Glomerular endothelial cell (primary cell): ENCODE measurements at regions not wholly inside any gene's neighbourhood (a gene's known extent, or its start where the extent isn't known, plus 50 kb on each side); places are given as distances from the start of the nearest gene placed in this dataset.
"Not testable (repeated sequence)": the region's sequence is repeated elsewhere in the genome, so short reads cannot be mapped to it uniquely, and the experiment has no call there.

Source experiments
- DNase-seq: peaks from one replicate; pipeline ENCODE4 v3.0.0-alpha.2; 2011; ENCODE audit warnings: low read depth, low spot score; ENCODE audit errors: extremely low read depth

- no peak for DNase-seq
Observed at GRCh38 chr11:19419808-19420207, 179.1 kb upstream of the E2F8 start.

DNA sequence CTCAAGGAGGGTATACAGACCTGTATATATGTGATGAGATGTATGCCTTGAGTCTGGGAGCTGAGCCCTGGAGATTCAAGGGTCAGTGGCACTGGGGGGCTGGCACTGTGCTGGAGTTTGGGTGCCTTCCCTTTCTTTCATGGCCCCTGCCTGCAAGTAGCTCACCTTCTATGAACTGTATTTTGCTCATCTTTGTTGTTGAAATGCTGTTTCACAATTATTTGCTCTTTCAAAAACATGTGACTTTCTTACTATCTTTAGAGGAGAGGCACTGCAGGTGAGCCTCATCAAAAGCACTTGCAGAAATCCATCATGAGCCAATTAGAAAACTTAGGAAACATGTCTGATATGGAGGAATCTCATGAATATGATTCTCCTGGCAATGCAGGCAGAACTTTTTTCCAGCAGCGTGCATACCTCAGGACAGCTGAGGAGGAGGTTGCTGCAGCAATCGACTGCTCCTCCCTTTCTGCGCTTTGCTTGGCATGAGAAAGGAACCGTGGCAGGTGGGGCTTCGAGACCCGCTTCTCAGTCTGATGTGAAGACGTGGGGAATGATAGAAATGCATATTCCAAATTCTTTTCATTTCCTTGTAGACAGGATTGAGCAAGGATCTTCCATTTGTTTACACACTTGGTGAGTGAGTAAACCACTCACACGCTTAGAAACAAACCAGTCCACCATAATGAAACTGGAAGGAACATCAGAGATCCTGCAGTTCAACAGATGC, 178.4 kb upstream of the E2F8 start:
- no peak for DNase-seq

GRCh38 chr11:19418221-19418620, 177.5 kb upstream of the E2F8 start:
- DNase-seq: no peak

GRCh38 chr11:19412070-19412469, 171.3 kb upstream of the E2F8 start:
- DNase-seq: not testable (repeated sequence)

DNA sequence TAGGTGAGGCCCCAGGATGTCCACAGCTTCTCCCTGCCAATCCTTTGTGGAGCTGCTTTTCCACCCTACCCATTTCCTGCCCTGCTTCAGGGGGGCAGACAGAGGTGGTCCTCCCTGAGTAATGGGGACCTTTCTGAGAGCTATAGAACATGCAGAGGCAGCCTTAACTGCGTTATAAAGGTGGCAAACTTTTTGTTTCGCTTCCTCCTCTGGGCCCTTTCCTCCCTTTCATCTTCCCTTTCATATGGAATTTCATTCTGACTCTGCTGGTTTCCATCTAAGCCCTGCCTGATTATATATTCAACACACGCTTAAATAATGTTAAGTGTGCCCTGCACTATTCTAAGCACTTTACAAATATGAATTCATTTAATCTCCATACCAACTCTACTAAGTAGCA, 169.3 kb upstream of the E2F8 start:
- no peak for DNase-seq

- DNase-seq: no peak
Observed at GRCh38 chr11:19409307-19409706, 168.6 kb upstream of the E2F8 start.

DNA sequence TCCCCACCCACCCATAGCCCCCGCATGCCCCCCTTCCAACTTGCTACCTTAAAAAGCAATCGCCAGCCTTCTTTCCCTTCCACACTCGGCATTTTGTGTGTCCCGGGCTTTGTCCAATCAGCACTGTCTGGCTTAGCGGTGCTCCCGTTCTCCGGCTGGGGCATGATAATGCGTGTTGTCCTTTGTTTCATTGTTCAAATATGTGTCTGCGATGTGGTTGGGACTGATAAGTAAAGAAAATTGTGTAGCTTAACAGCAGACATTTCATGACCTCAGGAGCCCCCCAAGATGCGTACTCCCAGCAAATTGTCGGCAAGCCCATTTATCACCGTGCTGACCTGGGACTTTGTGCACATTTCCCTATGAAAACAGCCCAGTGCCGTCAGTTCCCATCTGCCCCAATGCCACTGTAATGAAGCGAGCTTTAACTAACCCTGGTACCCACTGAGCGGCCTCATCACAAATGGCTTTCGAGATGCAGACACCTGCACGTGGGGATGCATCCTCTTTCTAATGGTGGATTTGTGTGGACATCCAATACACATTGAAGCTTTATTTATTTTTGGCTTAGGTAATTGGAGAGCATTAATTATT, 167.0 kb upstream of the E2F8 start:
- DNase-seq: no peak

GRCh38 chr11:19405966-19406365, 165.2 kb upstream of the E2F8 start:
- no peak for DNase-seq

- DNase-seq: no peak
Observed at GRCh38 chr11:19404787-19405186, 164.0 kb upstream of the E2F8 start.

DNA sequence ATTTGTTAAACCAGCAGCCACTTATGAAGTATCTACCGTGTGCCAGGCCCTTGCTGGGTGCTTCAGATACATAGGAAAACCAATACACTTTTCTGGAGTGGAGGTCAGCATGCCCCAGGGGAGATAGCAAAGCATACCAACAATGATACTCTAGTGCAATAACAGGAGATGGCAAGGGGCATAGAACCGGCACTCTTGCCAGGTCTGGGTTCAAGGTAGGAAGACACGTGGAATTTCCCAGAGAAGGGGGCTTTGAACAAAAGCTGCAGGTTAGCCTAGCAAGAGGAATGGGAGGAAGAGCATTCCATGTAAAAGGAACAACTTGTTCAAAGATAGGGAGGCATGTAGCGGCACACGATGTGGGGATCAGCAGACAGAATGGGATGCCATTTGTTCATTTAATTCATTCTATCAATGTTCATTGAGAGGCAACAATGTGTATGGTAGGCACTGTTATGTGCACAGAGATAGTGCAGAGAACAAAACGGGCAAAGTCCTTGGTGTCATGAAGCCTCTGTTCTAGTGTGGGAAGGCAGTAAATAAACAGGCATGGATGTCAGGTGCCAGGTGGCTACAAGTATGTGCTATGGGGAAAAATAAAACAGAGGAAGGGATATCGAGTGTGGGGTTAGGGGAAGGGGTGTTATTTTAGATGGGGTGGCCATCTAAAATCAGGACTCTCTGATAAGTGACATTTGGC, 162.6 kb upstream of the E2F8 start:
- no peak for DNase-seq

DNA sequence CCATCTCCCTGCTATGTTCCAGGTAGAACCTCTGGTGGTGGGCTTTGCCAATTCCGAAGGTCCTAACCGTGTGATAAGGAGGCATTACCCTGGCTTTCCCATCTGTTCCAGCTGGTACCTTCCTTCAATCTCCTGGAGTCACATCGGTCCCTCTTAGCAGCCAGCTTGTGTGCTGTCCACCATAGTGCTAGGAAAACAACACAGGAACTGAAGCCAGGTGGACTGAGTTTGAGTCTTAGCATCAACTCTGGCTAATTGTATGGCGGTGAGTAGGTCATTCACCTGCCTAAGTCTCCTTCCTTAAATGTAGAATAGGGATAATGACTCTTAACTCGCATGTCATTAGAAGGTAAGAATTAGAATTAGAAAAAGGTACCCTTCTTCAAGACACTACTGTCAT, 159.6 kb upstream of the E2F8 start:
- no peak for DNase-seq

GRCh38 chr11:19398772-19399527, 158.2 kb upstream of the E2F8 start:
- no peak for DNase-seq

DNA sequence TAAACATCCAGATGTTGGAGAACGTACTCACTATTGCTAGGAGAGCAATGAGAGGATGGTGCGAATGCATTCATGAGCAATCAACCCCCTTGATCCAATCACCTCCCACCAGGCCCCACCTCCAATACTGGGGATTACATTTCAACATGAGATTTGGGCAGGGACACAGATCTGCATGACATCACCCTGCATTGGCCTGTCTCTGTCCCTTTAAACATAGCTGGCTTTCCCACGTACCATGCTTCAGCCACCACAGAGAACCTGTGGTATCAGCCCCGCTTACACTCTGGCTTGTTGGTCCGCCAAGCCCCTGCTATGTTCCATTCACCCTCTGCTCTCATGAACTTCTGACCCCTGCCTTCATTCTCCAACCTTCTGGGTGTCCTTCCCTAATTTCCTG, 157.5 kb upstream of the E2F8 start:
- no peak for DNase-seq

DNA sequence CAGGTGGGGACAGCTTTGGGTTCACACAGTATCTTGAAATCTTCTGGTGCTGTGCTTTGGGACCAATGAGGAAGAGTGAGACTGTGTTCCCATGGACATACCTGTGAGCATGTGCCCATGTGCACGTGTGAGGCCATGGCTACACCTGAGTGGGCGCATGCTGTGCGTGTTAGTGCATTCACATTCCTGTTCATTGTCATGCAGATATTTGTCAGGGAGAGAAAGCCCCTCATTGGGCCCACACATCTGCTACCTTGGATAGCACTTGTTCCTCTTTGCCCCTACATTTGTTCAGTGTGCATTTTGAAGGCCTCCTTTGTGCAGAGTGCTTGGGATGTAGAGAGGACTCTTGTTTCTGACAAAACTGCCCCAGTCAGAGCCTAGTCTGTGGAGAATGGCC, 154.3 kb upstream of the E2F8 start:
- no peak for DNase-seq

GRCh38 chr11:19394525-19395016, 153.8 kb upstream of the E2F8 start:
- no peak for DNase-seq

- DNase-seq: no peak
Observed at GRCh38 chr11:19393941-19394340, 153.2 kb upstream of the E2F8 start.

GRCh38 chr11:19392847-19393518, 152.2 kb upstream of the E2F8 start:
- no peak for DNase-seq

GRCh38 chr11:19392321-19392720, 151.6 kb upstream of the E2F8 start:
- no peak for DNase-seq

DNA sequence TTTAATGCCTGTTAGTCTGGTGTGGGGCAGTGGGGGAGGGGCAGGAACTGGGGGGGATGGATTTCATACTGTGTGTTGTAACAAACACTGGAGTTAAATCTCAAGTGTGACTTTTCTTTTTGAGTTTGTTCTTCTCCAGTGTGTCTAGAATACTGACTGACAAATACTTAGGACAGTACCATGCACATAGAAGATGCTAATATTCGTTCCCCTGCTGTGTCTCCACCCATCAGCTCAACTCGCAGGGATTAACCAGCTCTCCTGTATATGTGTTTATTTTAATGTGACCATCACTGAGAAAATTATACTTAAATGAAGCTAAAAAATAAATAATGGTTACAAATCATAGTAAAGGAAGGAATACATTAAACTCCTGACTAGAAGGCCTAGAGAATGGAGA, 150.9 kb upstream of the E2F8 start:
- no peak for DNase-seq

DNA sequence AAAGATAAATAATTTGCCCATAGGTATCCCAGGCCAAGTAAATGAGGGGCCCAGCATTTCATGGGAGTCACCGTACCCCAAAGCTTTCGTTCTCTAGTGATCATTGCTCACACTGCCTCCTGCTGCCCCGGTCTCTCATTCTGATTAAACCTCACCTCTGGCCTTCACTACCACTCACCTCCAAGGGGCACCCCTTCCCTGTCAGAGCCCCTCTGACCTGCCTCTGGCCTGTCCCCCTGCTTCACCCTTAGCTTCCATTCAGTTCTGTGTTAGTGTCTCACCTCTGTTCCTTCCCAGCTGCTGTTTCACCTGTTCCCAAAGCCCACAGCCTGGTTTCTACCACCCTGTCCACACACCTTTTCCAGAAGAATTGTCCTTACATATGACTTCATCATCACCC, 150.3 kb upstream of the E2F8 start:
- no peak for DNase-seq
